HG02798 (cell line): ENCODE measurements at regions not wholly inside any gene's neighbourhood (a gene's known extent, or its start where the extent isn't known, plus 50 kb on each side); places are given as distances from the start of the nearest gene placed in this dataset.

ENCODE experiments used
- ATAC-seq: cut with Tn5 transposase; IDR thresholded peaks from one replicate; pipeline ENCODE4 v1.9.1; 2021; ENCODE audit warnings: mild to moderate bottlenecking; ENCODE audit not compliant: unreplicated experiment, poor library complexity

DNA sequence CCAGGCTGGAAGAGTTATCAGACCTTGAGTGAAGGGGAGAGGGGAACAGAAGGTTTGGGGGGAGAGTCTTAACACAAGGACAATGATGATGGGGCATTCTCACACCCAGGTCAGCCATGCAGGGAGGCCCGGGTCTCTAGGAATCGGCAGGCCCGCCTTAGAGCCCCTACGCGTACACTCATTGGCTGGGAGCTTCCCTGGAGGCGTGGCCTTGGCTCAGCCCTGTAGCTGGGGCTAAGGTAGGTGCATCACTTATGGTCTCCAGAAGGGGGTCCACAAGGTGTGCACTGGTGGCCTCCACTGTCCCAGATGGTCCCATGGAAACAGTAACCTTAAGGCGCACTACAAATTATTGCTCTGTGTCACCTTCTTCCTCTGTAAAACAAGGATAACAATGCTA is 660.1 kb downstream of the MED13L start:
- ATAC-seq, result no peak

GRCh38 chr12:115611477-115611876 is 666.0 kb downstream of the MED13L start:
- no peak for ATAC-seq

- ATAC-seq, result no peak
These were observed 668.1 kb downstream of the MED13L start for GRCh38 chr12:115609347-115609746.

DNA sequence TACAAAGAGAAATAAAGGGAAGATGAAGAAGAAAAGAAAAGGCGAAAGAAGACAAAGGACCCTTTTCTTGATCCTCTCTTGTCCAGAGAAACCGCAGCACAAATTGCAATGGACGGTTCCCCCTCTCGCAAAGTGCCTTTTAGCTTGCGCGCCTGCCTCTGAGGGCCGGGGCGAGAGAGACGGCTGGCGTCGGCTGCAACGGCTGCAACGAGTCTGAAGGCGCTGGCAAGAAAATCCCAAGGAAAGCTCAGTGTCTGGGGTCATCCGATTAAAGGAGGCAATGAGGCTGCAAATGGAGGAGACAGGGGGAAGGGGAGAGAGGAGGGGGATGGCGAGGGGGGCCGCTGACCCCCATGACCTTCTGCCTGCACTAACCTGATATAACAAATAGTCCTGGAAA is 671.5 kb downstream of the MED13L start:
- no peak for ATAC-seq

DNA sequence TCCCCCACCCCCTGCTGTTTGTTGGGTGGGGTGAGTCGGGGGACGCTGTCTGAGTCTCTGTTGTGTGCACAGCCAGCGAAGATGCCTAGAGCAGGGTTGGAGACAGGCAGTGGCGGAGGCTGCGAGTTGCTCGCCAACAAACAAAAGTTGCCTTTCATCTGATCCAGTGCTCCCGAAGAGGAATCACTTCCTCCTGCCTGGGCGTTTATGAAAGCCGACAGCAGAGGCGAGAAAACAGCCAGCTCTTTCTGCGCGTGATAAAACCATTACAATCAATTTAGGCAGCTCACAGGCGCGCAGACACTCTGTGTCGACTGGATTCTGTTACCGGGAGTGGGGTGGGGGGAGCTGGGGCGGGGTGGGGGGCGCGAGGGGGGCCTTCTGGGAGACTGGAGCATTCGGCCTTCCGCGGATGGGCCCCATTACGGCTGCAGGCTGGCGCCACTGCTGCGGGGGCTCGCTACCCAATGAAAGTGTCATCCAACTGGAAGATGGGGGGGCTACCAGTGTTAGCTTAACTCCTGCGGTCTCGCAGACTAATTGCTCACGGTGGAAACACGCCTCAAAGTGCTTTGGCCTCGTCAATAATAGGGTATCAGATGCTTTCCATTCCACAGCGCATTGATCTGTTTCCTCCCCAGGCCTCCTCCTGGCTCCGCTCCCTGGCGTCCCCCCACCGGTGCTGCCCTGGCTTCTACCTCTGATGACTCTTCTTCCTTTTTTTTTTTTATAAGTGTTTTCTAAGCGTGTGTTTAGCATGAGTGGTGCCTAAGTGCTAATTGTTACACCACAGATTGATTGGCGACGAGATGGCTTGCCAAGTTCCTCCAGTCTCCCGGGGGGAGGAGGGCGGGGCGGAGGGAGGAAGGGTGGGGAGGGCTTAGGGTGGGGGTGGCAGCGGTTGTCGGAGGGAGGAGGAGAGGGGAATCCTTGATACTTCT is 678.4 kb downstream of the MED13L start:
- ATAC-seq, result no peak

DNA sequence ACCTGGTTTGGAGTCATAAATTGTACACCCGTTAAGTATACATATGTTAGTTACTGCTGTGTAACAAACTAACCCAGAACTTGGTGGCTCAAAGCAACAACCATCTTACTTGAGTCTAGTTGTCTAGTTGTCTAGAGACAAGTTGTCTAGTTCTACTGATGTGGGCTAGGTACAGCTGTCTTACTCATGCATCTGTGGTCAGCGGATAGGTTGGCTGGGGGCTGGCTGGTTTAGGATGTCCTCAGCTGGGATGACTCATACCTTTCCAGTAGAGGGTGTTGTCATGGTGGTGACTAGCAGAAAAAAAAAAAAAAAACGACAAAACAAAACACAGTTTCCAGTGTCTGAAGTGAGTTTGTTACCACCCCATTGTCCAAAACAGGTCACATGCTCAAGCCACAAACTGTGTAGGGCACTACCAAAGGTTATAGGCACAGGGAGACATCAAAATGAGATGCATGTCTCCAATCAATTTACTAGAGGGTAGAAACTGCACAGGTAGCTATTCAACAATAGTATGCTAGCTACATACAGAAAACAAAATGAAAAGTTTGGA is 680.3 kb downstream of the MED13L start:
- ATAC-seq, result no peak

- no peak for ATAC-seq
These were observed 689.4 kb downstream of the MED13L start for GRCh38 chr12:115588131-115588530.

GRCh38 chr12:115584156-115584555 is 693.3 kb downstream of the MED13L start:
- no peak for ATAC-seq

DNA sequence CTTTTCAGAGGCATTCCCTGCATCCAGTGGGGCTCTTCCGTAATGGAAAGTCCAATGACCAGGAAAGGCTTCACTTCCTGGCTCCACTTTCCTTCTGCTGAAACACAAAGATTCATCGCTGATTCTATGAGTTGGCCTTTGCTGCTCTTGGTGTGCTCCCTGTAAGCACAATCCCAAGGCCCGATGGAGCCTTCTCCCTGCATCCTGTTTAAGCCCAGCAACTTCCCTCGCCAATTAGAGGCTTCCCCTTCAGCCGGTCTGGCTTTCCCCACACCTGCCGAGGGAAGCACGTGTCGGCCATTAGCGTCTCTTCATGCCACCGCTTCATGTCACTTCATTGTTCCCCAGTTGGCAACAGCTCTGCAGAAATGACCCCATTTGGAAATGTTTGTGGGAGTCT is 693.9 kb downstream of the MED13L start:
- ATAC-seq, result no peak

DNA sequence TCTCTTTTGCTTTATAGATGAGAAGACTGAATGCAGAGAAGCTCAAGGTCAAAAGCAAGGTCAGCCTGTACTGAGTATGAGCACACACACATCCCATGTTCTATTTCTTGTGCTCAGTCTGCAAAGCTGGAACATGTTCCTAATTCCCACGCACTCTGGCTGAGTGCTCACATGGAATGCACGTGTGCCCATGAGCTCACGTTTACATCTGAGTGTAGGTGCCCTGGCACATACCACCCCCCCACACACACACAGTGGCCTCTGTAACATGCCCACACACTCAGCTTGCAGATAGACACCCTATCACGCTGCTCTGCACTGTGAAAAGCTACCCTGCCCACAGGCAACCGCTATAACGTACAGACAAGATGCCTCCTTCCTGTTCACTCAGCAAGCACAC is 700.1 kb downstream of the MED13L start:
- ATAC-seq, result no peak

DNA sequence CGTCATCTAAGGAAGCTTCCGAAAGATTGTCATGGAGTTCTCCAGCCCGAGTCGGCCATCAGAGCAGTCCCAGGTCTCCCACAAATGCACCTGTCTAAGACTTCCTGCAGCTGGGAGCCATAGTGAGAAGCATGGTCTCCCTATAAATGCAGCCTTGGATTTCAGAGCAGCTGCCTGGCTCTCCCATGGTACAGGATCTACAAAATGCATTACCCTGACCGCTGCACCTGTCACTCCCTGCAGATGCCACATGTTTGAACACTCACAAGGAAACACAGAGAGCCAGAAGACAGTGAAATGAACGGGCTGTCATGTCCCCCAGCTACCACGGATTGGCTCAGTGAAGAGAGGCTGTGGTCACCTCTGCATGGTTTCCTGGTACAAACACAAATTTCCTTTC is 702.7 kb downstream of the MED13L start:
- no peak for ATAC-seq

GRCh38 chr12:115572440-115572839 is 705.1 kb downstream of the MED13L start:
- peak; percentile 87 for ATAC-seq

DNA sequence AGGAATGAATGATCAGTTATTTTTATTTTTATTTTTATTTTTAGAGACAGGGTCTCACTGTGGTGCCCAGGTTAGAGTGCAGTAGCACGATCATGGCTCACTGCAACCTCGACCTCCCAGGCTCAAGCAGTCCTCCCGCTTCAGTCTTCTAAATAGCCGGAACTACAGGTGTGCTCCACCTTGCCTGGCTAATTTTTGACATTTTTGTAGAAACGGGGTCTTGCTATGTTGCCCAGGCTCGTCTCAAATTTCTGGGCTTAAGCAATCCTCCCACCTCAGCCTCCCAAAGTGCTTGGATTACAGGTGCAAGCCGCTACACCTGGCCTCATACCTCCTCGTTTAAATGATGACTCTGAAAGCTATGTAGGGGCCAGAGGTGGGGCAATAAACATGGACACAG is 706.0 kb downstream of the MED13L start:
- no peak for ATAC-seq

DNA sequence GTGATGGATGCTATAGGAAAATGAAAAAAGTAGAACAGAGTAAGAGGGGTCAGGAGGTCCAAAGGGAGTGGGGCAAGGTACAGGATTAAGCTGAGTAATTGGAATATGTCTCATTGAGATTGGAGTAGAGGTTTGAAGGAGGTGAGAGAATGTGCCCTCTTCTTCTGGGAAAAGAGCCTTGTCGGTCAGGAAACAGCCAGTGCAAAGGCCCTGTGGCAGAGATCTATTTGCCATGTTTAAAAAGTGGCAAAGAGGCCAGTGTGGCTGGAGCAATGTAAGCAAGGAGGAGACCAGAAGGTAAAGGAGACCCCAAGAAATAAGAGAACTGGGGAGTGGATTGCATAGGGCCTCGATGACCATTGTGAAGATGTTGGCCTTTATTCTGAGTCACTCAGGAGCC is 706.5 kb downstream of the MED13L start:
- no peak for ATAC-seq

- ATAC-seq, result no peak
These were observed 707.3 kb downstream of the MED13L start for GRCh38 chr12:115570069-115570777.

- ATAC-seq, result no peak
These were observed 708.0 kb downstream of the MED13L start for GRCh38 chr12:115569345-115570068.

- ATAC-seq, result no peak
These were observed 719.2 kb downstream of the MED13L start for GRCh38 chr12:115558281-115558680.

DNA sequence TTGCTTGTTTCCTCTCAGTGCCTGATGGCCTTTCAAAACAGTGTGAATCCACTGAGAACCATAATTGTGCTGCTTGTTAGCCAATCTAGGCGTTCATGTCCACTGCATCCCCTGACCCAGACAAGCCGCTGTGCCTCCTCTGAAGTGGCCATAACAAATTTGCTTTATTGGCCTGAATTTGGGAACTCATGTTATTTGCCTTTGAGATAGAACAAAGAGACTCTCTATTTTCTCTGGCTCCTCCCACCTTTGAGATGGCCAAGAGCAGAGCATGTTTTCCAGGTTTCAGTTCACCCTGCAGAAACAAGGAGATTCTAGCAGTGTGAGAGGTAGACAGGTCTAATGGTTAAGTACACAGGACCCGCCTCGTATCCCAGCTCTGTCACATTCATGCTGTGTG is 723.9 kb downstream of the MED13L start:
- no peak for ATAC-seq

- no peak for ATAC-seq
These were observed 734.2 kb downstream of the MED13L start for GRCh38 chr12:115543269-115543668.

DNA sequence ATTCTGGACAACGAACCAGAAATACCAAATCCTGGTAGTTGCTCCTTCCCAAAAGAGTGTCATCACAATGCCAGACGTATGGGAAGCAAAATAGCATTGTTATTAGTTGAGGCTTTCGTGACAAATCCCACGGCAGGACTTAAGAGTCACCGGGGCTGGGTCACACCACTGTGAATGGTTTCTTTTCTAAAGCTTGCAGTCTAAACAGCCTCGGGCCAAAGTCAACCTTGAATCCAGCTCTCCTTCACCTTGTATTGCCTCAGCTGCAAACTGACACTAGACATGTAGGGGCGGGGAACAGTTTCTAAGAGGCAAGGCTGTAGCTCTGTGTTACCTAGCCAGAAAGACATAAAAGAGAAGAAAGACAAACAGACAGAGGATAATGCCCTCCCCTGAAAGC is 734.8 kb downstream of the MED13L start:
- no peak for ATAC-seq
